ENCODE measurements at regions not wholly inside any gene's neighbourhood (a gene's known extent, or its start where the extent isn't known, plus 50 kb on each side); places are given as distances from the start of the nearest gene placed in this dataset.

DNA sequence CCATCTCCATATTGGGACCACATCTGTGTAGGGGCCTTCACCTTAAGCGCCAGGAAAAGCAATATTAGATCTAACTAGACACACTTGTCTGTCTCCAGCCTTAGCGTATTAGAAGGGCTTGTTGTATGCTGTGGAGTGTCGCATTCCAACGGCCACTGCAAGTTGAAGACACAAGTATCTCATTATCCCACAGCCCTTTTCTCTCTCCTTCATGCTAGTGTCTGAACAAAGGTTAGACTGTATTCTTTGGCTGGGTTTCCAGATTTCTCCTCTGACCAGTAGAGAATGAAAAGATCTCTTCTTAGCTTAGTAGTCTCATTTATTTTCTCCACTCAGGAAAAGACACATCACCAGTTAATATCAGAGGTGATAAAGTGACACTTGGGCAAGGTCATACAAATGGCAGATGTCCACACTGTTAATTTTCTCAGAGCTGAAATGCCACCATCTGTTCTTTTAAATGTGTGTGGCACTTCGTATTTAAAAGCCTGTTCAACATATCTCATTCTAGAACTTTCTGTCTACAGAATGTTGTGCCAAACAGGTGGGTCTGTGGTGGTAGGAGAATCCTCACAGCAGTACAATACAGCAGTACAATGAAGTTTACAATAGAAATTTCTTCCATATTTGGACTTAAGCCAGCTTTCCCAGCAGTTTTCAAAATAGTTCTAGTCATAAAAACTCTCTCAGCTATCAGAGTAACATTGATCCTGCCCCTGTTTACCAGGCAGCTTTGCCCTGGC lies 94.0 kb upstream of the ITGA6 start:
- DNase-seq = no peak

DNA sequence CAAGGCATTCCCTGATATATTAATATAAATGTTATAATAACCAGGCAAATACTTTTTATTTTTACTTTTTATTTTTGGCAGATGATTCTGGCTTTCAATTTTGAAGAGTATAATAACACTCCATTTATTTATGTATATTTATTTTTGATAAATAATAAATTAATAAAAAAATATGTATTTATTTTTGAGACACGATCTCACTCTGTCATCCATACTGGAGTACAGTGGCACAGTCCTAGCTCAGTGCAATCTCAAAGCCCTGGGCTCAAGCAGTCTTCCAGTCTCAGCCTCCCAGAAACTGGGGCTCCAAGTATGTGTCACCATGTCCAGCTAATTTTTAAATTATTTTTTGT lies 93.4 kb upstream of the ITGA6 start:
- DNase-seq = no peak

GRCh38 chr2:172334988-172335387 lies 92.4 kb upstream of the ITGA6 start:
- DNase-seq = no peak

GRCh38 chr2:172335736-172336135 lies 91.7 kb upstream of the ITGA6 start:
- no peak for DNase-seq

DNA sequence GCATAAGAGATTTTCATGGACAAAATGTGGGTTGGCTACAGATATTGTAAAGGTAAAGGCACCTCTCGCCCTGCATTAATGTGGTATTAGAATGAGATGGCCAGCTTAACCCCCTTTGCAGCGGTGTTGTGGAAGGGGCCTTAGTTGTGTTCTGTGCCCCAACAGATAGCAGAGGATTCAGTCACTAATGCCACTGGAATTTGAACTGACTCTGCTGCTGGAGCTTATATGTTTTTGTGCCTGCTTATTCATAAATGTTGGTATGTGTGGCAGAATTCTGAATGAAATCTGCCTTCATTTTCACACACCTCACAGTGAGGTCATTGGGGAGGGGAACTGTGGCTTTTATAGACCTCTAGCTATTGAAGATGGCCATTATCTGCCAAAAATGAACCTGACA lies 90.7 kb upstream of the ITGA6 start:
- DNase-seq = no peak

DNA sequence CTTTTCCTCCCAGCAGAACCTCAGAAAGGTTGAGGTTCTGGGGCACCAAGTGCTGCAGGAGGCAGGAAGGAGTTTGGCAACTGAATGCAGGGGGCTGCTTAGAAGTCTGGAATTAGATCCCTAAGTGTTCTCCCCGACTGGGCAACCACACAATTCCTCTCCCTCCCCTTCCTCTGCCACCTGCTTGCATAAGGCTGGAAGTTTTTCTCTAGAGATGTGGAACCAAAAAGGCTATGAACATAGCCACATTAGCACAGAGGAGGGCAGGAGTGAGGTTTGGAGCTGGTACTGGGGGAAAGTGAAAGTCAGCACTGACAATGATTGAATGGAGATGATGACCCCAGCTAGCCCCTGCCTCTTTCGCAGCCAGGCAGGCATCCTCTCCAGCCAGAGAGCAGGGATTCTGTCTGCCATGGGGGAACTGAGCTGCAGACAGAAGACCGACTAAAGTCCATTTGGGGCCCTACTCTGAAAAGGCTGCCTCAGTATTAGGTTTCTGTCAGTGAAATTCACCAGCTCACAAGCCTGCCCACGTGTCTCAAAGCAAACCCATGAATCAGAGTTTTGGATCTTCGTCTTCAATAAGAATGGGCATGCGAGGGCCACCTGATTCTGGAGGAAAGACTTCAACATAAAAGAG lies 87.9 kb upstream of the ITGA6 start:
- peak in 1 of 2 donors; percentile 48 for DNase-seq

DNA sequence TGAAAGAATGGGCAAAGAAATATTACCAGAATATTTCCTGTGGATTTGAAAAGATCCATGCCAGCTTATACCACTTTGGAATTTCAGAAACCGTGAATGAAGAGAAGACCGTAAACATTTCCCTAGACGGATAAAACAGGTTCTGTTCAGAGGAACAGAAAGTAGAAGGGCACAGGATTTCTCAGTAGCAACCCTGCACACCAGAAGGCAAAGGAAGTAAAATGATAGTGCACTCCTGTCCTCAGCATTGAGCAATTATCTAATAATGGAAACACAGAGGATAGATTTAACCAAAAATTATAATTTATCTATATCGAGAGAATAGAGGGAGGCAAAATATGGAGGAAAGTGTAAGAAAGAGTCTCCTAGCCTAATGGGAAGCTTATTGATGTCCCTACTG lies 87.0 kb upstream of the ITGA6 start:
- DNase-seq = peak in 1 of 2 donors; percentile 31

DNA sequence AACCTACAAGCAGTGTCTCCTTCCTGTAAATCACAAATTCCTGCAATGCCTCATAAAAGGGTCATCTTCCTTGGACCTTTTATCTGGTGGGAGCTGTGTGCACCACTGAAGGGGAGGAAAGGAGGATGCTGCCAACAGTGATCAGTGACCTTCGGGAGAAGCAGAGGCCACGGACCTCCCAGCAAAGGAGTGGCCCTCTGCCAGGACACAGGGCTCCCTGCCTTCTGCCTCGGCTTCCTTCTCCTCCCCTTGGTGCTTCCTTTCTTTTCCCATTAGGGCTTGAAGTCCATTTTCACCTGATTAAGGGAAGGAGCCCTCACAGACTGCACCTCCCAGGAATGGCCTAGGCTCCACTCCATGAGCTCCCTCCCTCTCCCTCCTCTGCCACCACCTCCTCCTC lies 85.3 kb upstream of the ITGA6 start:
- DNase-seq = no peak

GRCh38 chr2:172342611-172343010 lies 84.8 kb upstream of the ITGA6 start:
- no peak for DNase-seq

DNA sequence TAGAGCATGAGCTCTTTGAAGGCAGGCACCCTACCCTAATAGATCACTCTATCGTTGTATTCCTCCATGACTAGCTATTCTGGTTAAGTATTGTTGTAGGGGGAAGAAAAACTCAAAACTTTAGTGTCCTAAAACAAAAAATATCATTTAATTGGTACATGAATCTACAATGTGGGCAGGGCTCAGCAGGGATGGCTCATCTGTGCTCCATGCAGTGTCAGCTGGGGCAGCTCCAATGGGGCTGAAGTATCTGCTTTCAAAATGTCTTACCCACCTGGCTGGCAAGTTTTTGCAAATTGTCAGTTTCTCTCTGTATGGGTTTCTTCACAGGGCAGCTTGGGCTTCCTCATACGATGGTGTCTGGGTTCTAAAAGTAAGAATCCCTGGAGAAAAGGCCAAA lies 83.2 kb upstream of the ITGA6 start:
- no peak for DNase-seq

GRCh38 chr2:172345956-172346555 lies 81.3 kb upstream of the ITGA6 start:
- no peak for DNase-seq

DNA sequence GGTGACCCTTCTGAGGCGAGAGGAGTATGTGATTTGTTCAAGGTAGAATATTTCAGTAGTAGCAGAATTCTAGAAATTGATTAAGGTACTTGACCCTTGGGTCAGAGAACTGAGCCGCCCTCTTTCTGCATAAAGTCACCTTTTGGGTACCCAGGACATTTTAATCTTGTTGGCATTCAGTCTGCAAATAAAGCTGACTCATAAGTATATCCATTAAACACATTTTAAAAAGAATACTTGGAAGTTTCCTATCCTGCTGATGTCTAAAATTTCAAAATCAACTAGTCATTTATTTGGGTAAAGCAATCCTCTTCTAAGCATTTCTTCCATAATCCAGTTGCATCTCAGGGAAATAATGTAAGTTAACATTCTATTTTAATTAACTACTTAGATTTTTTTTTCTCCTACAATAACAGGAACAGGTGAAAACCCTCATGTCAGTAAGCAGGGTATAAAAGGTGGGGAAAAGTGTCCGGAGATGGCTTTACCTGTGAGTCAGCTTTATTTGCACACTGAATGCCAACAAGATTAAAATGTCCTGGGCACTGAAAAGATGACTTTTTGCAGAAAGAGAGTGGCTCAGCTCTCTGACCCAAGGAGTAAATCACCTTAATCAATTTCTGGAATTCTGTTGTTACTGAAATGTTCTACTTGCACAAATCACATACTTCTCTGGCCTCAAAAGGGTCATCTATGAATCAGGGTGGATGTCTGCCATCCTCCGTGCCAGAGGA lies 78.7 kb upstream of the ITGA6 start:
- DNase-seq = no peak

DNA sequence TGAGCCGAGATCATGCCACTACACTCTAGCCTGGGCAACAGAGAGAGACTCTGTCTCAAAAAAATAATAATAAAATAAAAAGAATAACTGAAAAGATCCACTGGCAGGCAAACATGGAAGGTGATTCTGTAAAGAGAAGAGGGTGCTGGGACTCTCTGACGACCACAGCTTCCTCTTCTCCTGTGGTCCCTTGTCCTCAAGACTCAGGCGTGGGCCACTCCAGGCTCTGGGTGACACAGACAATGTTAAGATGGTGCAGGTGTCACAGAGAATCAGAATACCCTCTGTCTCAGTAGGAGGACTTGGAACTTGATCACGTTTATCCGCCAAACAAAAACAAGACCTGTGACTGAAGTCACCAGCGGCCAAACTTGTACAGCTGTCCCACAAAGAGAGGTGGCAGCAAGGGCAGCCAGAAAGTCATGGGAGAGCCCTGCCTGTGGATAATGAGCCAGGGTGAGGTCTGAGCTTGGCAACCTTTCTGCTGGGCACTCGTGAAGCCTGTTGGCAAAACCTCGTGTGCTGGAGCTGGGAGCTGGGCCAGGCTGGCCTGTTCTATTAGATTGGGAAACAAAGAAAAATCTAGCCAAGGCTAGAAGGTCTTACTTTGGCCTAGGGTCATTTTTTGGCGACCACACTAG lies 76.4 kb upstream of the ITGA6 start:
- peak in 1 of 2 donors; percentile 31 for DNase-seq

- no peak for DNase-seq
These were observed 75.8 kb upstream of the ITGA6 start for GRCh38 chr2:172351586-172351985.

GRCh38 chr2:172354347-172354746 lies 73.0 kb upstream of the ITGA6 start:
- DNase-seq = no peak

GRCh38 chr2:172357442-172357841 lies 69.9 kb upstream of the ITGA6 start:
- DNase-seq = peak in 1 of 2 donors; percentile 23

GRCh38 chr2:172358691-172359556 lies 68.5 kb upstream of the ITGA6 start:
- no peak for DNase-seq

DNA sequence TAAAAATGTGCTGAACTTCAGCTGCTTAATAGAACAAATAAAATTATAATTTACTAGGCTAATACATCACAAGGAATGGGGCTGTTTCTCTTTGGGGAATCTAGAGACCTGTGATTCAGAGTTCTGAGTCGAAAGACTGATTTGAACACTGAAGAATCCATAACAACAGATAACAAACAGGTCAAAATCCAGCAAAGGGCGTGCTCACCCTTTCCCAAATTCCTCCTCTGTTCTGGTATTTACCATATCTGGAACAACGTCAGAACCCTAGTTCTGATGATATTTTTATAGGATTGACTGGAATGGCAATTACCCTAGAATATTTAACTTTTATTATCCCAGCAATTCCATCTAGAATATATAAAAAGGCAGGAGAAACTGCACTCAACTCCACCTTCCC lies 66.0 kb upstream of the ITGA6 start:
- DNase-seq = no peak

- no peak for DNase-seq
These were observed 65.5 kb upstream of the ITGA6 start for GRCh38 chr2:172361840-172362239.

DNA sequence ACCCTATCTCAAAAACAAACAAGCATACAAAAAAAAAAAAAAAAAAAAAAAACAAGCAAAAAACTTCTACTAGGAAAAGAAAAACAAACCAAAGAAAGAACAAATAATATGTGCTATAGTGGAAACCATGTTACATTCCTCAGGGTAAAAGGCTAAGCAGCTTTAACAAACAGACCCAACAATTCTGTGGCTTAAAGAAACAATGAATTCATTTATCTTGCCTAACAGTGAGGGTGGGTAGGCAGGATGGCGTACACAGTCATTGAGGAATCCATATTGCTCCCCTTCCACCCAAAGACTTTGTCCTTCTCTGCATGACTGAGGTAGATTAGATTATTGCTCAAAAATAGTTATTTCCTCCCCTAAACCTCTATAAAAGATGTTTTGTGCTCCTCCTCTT lies 63.1 kb upstream of the ITGA6 start:
- no peak for DNase-seq

DNA sequence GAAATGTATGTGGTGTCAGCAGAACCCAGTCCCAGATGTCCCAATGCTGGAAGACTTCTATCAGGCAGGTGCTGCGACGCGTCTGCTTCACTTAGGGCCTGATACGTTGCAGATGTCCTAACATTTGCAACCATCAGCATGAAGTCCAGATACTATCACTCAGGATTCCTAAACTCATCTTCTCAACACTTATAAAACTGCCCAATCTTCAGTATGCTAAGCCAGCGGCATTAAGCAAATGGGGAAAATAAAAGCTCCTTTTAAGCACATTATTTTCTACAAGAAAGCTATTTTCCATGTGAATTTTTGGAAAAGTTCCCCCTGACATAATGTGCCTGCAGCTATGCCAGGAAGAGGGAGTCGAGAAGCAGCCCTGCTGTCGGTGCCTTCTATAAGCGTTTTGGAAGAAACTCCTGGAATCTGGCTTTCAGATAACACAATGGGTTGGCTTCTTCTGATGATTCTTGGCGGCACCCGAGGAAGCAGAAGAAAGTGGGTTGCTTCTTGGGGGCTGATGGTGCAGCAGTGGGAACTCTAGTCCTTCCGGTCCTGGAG lies 60.7 kb upstream of the ITGA6 start:
- DNase-seq = no peak

All from bone marrow (tissue), 2 donors.